OCI-LY1 (cell line): ENCODE measurements at regions not wholly inside any gene's neighbourhood (a gene's known extent, or its start where the extent isn't known, plus 50 kb on each side); places are given as distances from the start of the nearest gene placed in this dataset.
"Not testable (repeated sequence)": the region's sequence is repeated elsewhere in the genome, so short reads cannot be mapped to it uniquely, and the experiment has no call there.

Source experiments
- H2AFZ ChIP-seq: fragments of 200-600 bp; sonication (generic), shearing (Covaris generic); 2 replicates; pipeline ENCODE4 v1.6.0; 2014; ENCODE audit warnings: antibody characterized with exemption, mild to moderate bottlenecking, low read length
- H3F3A ChIP-seq: fragments of 200-600 bp; sonication (generic), shearing (Covaris generic); 2 replicates; pipeline ENCODE4 v1.6.0; 2014; ENCODE audit warnings: mild to moderate bottlenecking, antibody characterized with exemption, low read length, moderate library complexity; ENCODE audit not compliant: insufficient read depth
- H3K27ac ChIP-seq: fragments of 200-600 bp; sonication (generic); 2 replicates; pipeline ENCODE4 v1.5.1; 2014; ENCODE audit warnings: low read length, mixed run types, mild to moderate bottlenecking, low read depth; ENCODE audit not compliant: poor library complexity, severe bottlenecking
- H3K27me3 ChIP-seq: fragments of 200-600 bp; sonication (generic); 2 replicates; pipeline ENCODE4 v1.6.0; 2014; ENCODE audit warnings: antibody characterized with exemption, mild to moderate bottlenecking, low read length, moderate library complexity; ENCODE audit not compliant: insufficient read depth
- H3K36me3 ChIP-seq: fragments of 200-600 bp; sonication (generic); 2 replicates; pipeline ENCODE4 v1.6.1; 2014; ENCODE audit warnings: mild to moderate bottlenecking, antibody characterized with exemption, low read length, moderate library complexity, mixed read lengths; ENCODE audit not compliant: insufficient read depth
- H3K4me1 ChIP-seq: fragments of 200-600 bp; sonication (generic); 2 replicates; pipeline ENCODE4 v1.5.1; 2014; ENCODE audit warnings: mild to moderate bottlenecking, low read length, moderate library complexity; ENCODE audit not compliant: insufficient read depth, severe bottlenecking
- H3K4me2 ChIP-seq: fragments of 200-600 bp; sonication (generic), shearing (Covaris generic); 2 replicates; pipeline ENCODE4 v1.6.1; 2014; ENCODE audit warnings: low read length
- H3K4me3 ChIP-seq: fragments of 200-600 bp; sonication (generic); 2 replicates; pipeline ENCODE4 v1.5.1; 2014; ENCODE audit warnings: low read length, low read depth, mild to moderate bottlenecking, mixed read lengths; ENCODE audit not compliant: poor library complexity, severe bottlenecking
- H3K79me2 ChIP-seq: fragments of 200-600 bp; shearing (Covaris generic); 2 replicates; pipeline ENCODE4 v1.6.1; 2016; ENCODE audit warnings: mixed run types, low read length, mixed read lengths; ENCODE audit not compliant: insufficient read depth
- H3K9ac ChIP-seq: fragments of 200-600 bp; sonication (generic), shearing (Covaris generic); 2 replicates; pipeline ENCODE4 v1.6.1; 2014; ENCODE audit warnings: mild to moderate bottlenecking, low read length, mixed read lengths
- H3K9me2 ChIP-seq: fragments of 200-600 bp; sonication (generic), shearing (Covaris generic); 2 replicates; pipeline ENCODE4 v1.6.1; 2014; ENCODE audit warnings: low read depth, mild to moderate bottlenecking, low read length, mixed read lengths
- H3K9me3 ChIP-seq: fragments of 200-600 bp; shearing (Covaris generic); 2 replicates; pipeline ENCODE4 v1.6.1; 2014; ENCODE audit warnings: low read length, mixed read lengths
- H4K20me1 ChIP-seq: fragments of 200-600 bp; sonication (generic), shearing (Covaris generic); 2 replicates; pipeline ENCODE4 v1.6.0; 2016; ENCODE audit warnings: mild to moderate bottlenecking, low read length; ENCODE audit not compliant: insufficient read depth
- CTCF ChIP-seq: fragments of 200-600 bp; sonication (generic), shearing (Covaris generic); IDR thresholded peaks from 2 replicates; pipeline ENCODE4 v1.5.1; 2017; ENCODE audit warnings: mild to moderate bottlenecking, antibody characterized with exemption, low read length, moderate library complexity, mixed read lengths
- EZH2 ChIP-seq: fragments of 200-600 bp; sonication (generic), shearing (Covaris generic); IDR thresholded peaks from 2 replicates; pipeline ENCODE4 v1.8.0; 2017; ENCODE audit warnings: borderline replicate concordance, mixed run types, mild to moderate bottlenecking, antibody characterized with exemption, low read length, moderate library complexity, mixed read lengths

- Histone ChIP-seq H3F3A (no peaks in the 10 kb centered on the region), H2AFZ (no peak overlapping the region), H3K4me1 (no peaks in the 10 kb centered on the region), H3K4me3 (no peak overlapping the region), H3K4me2 (no peak overlapping the region), H3K9ac (no peak overlapping the region), H4K20me1 (no peaks in the 10 kb centered on the region), H3K27ac (no peak overlapping the region), H3K79me2 (no peaks in the 10 kb centered on the region), H3K36me3 (no peaks in the 10 kb centered on the region), H3K9me2 (no peaks in the 10 kb centered on the region), H3K9me3 (no peaks in the 10 kb centered on the region), H3K27me3 (no peaks in the 10 kb centered on the region)
- TF ChIP-seq EZH2 (no peak), CTCF (no peak)
These were observed 156.8 kb upstream of the UBE2E3 start for GRCh38 chr2:180823546-180824141.

DNA sequence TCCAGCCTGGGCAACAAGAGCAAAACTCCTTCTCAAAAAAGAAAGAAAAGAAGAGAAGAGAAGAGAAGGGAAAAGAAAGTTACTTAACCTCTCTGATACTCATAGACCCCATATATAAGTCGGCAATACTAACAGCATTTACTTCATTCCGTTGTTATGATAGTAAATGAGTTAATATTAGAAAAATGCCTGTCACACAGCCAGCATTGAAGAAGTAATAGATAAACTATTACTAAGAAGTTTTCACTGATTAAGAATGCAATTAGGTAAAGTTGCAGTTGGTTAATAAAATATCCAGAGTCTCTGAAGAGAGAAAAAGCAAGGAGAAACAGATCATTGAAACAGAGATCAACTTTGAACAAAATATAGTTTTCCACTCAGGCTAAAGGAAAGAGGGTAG lies 161.3 kb upstream of the UBE2E3 start:
- Histone ChIP-seq H3K4me2 (no peak overlapping the region), H3K4me3 (no peak overlapping the region), H3K9me2 (no peaks in the 10 kb centered on the region), H3K9ac (no peak overlapping the region), H3K36me3 (no peaks in the 10 kb centered on the region), H4K20me1 (no peaks in the 10 kb centered on the region), H3K27ac (no peak overlapping the region), H3K9me3 (no peaks in the 10 kb centered on the region), H3K79me2 (no peaks in the 10 kb centered on the region), H2AFZ (no peak overlapping the region), H3F3A (no peaks in the 10 kb centered on the region), H3K4me1 (no peaks in the 10 kb centered on the region), H3K27me3 (no peaks in the 10 kb centered on the region)
- TF ChIP-seq EZH2 (no peak), CTCF (no peak)

- H3K36me3 ChIP-seq, H3K4me2 ChIP-seq, H3F3A ChIP-seq, H3K9me2 ChIP-seq, H3K4me1 ChIP-seq, H3K27me3 ChIP-seq, H3K4me3 ChIP-seq, H3K9ac ChIP-seq, H3K9me3 ChIP-seq, H4K20me1 ChIP-seq, H3K79me2 ChIP-seq, H2AFZ ChIP-seq, H3K27ac ChIP-seq: not testable (repeated sequence)
These were observed 161.7 kb upstream of the UBE2E3 start for GRCh38 chr2:180818700-180819099.

GRCh38 chr2:180799141-180799540 lies 181.3 kb upstream of the UBE2E3 start:
- H3K9me2 ChIP-seq, result no peaks in the 10 kb centered on the region
- H3K36me3 ChIP-seq, result no peaks in the 10 kb centered on the region
- TF ChIP-seq EZH2, result no peak
- TF ChIP-seq CTCF, result no peak
- no peak overlapping the region for H3K4me3 ChIP-seq
- H3K9me3 ChIP-seq, result no peaks in the 10 kb centered on the region
- no peaks in the 10 kb centered on the region for H3K27me3 ChIP-seq
- H3K4me1 ChIP-seq, result no peaks in the 10 kb centered on the region
- no peaks in the 10 kb centered on the region for H4K20me1 ChIP-seq
- no peak overlapping the region for H3K27ac ChIP-seq
- H3F3A ChIP-seq, result no peaks in the 10 kb centered on the region
- no peak overlapping the region for H3K4me2 ChIP-seq
- H2AFZ ChIP-seq, result no peak overlapping the region
- no peaks in the 10 kb centered on the region for H3K79me2 ChIP-seq
- H3K9ac ChIP-seq, result no peak overlapping the region
